H9 (cell line): ENCODE measurements at regions not wholly inside any gene's neighbourhood (a gene's known extent, or its start where the extent isn't known, plus 50 kb on each side); places are given as distances from the start of the nearest gene placed in this dataset.
"Not testable (repeated sequence)": the region's sequence is repeated elsewhere in the genome, so short reads cannot be mapped to it uniquely, and the experiment has no call there.

Experiments
- DNase-seq: peaks from one replicate; pipeline ENCODE4 v3.0.0-alpha.2; 2017
- H2AFZ ChIP-seq: one replicate; pipeline ENCODE4 v1.6.1; 2013; ENCODE audit warnings: mild to moderate bottlenecking, low read length, control low read depth, moderate library complexity
- H2AK5ac ChIP-seq: 2 replicates; pipeline ENCODE4 v1.6.1; 2013; ENCODE audit warnings: low read length, control low read depth, mixed read lengths; ENCODE audit not compliant: insufficient read length
- H2BK120ac ChIP-seq: one replicate; pipeline ENCODE4 v1.6.1; 2013; ENCODE audit warnings: low read depth, mild to moderate bottlenecking, low read length, control low read depth, inconsistent platforms; ENCODE audit not compliant: poor library complexity, severe bottlenecking
- H2BK12ac ChIP-seq: 2 replicates; pipeline ENCODE4 v1.6.1; 2013; ENCODE audit warnings: low read length, control low read depth, mixed read lengths, low read depth; ENCODE audit not compliant: insufficient read length
- H2BK15ac ChIP-seq: 2 replicates; pipeline ENCODE4 v1.6.1; 2013; ENCODE audit warnings: low read depth, low read length, control low read depth
- H2BK20ac ChIP-seq: one replicate; pipeline ENCODE4 v1.6.1; 2013; ENCODE audit warnings: low read depth, mild to moderate bottlenecking, low read length, control low read depth, inconsistent platforms; ENCODE audit not compliant: poor library complexity, severe bottlenecking
- H2BK5ac ChIP-seq: 2 replicates; pipeline ENCODE4 v1.6.1; 2013; ENCODE audit warnings: low read length, control low read depth, mixed read lengths; ENCODE audit not compliant: insufficient read length
- H3K14ac ChIP-seq: 2 replicates; pipeline ENCODE4 v1.6.1; 2013; ENCODE audit warnings: low read length, control low read depth; ENCODE audit not compliant: insufficient read depth
- H3K18ac ChIP-seq: 2 replicates; pipeline ENCODE4 v1.6.1; 2013; ENCODE audit warnings: low read depth, mild to moderate bottlenecking, mixed read lengths, low read length, control low read depth; ENCODE audit not compliant: insufficient read length
- H3K23ac ChIP-seq: 2 replicates; pipeline ENCODE4 v1.6.1; 2013; ENCODE audit warnings: low read length, control low read depth, mixed read lengths, low read depth; ENCODE audit not compliant: insufficient read length
- H3K23me2 ChIP-seq: 2 replicates; pipeline ENCODE4 v1.6.1; 2013; ENCODE audit warnings: low read depth, mild to moderate bottlenecking, mixed read lengths, low read length, control low read depth; ENCODE audit not compliant: insufficient read length, poor library complexity, severe bottlenecking
- H3K27ac ChIP-seq: 2 replicates; pipeline ENCODE4 v1.5.1; 2013; ENCODE audit warnings: low read length, control low read depth, mixed read lengths, low read depth; ENCODE audit not compliant: insufficient read length
- H3K27me3 ChIP-seq: 2 replicates; pipeline ENCODE4 v1.6.1; 2013; ENCODE audit warnings: low read length, control low read depth, inconsistent platforms; ENCODE audit not compliant: insufficient read depth
- H3K4ac ChIP-seq: 2 replicates; pipeline ENCODE4 v1.6.1; 2013; ENCODE audit warnings: low read depth, mild to moderate bottlenecking, control low read depth, inconsistent platforms, low read length, moderate library complexity
- H3K4me1 ChIP-seq: 2 replicates; pipeline ENCODE4 v1.6.1; 2013; ENCODE audit warnings: low read length, control low read depth, inconsistent platforms; ENCODE audit not compliant: insufficient read depth
- H3K4me2 ChIP-seq: 2 replicates; pipeline ENCODE4 v1.6.1; 2013; ENCODE audit warnings: low read length, control low read depth, mixed read lengths; ENCODE audit not compliant: insufficient read length, insufficient read depth
- H3K56ac ChIP-seq: 2 replicates; pipeline ENCODE4 v1.6.1; 2013; ENCODE audit warnings: low read depth, mild to moderate bottlenecking, mixed read lengths, low read length, control low read depth; ENCODE audit not compliant: insufficient read length
- H3K79me1 ChIP-seq: 2 replicates; pipeline ENCODE4 v1.6.1; 2013; ENCODE audit warnings: low read depth, mild to moderate bottlenecking, moderate library complexity, low read length, control low read depth, inconsistent platforms; ENCODE audit not compliant: insufficient read depth, poor library complexity, severe bottlenecking
- H3K79me2 ChIP-seq: 2 replicates; pipeline ENCODE4 v1.6.1; 2013; ENCODE audit warnings: low read length, control low read depth, inconsistent platforms; ENCODE audit not compliant: insufficient read depth
- H3K9ac ChIP-seq: 2 replicates; pipeline ENCODE4 v1.6.1; 2013; ENCODE audit warnings: low read length, control low read depth, mixed read lengths; ENCODE audit not compliant: insufficient read length; ENCODE audit errors: extremely low read depth
- H3K9me3 ChIP-seq: one replicate; pipeline ENCODE4 v1.6.1; 2013; ENCODE audit warnings: low read depth, low read length, inconsistent platforms; ENCODE audit not compliant: control insufficient read depth
- H3T11ph ChIP-seq: one replicate; pipeline ENCODE4 v1.6.1; 2013; ENCODE audit warnings: mild to moderate bottlenecking, low read length, control low read depth, inconsistent platforms
- H4K20me1 ChIP-seq: one replicate; pipeline ENCODE4 v1.6.1; 2013; ENCODE audit not compliant: control insufficient read depth, insufficient read length, insufficient read depth
- H4K5ac ChIP-seq: 2 replicates; pipeline ENCODE4 v1.6.1; 2013; ENCODE audit warnings: low read depth, mild to moderate bottlenecking, mixed read lengths, low read length, control low read depth; ENCODE audit not compliant: insufficient read length
- H4K8ac ChIP-seq: replicated peaks from 2 replicates; pipeline ENCODE4 v1.6.1; 2013; ENCODE audit warnings: low read length, control low read depth, mixed read lengths, low read depth; ENCODE audit not compliant: insufficient read length
- H4K91ac ChIP-seq: 2 replicates; pipeline ENCODE4 v1.6.1; 2013; ENCODE audit warnings: low read depth, mild to moderate bottlenecking, moderate library complexity, mixed read lengths, low read length, control low read depth; ENCODE audit not compliant: insufficient read length
- H3K27ac Mint-ChIP-seq, 3 experiments: 2 replicates in 2 of 3; 3 replicates in 1 of 3; pipeline ENCODE4 v1.8.0; 2020 to 2021; ENCODE audit warnings: mixed read lengths in 3 of 3, mild to moderate bottlenecking in 1 of 3, moderate library complexity in 1 of 3
- H3K27me3 Mint-ChIP-seq: 2 replicates; pipeline ENCODE4 v1.8.0; 2021; ENCODE audit warnings: low read depth, mild to moderate bottlenecking, moderate library complexity, mixed read lengths
- H3K36me3 Mint-ChIP-seq, 3 experiments: 2 replicates in 2 of 3; 3 replicates in 1 of 3; pipeline ENCODE4 v1.8.0; 2020 to 2021; ENCODE audit warnings: low read depth in 3 of 3, mixed read lengths in 3 of 3; ENCODE audit not compliant: insufficient read depth in 1 of 3
- H3K4me1 Mint-ChIP-seq, 2 experiments: 2 replicates each; pipeline ENCODE4 v1.8.0; 2020; ENCODE audit warnings: mixed read lengths in 2 of 2
- H3K4me3 Mint-ChIP-seq, 2 experiments: 2 replicates in 1 of 2; 3 replicates in 1 of 2; pipeline ENCODE4 v1.8.0; 2020 to 2021; ENCODE audit warnings: mild to moderate bottlenecking in 2 of 2, mixed read lengths in 2 of 2, moderate library complexity in 1 of 2
- H3K9me3 Mint-ChIP-seq, 2 experiments: 2 replicates in 1 of 2; 3 replicates in 1 of 2; pipeline ENCODE4 v1.8.0; 2020; ENCODE audit warnings: mild to moderate bottlenecking in 2 of 2, mixed read lengths in 2 of 2, moderate library complexity in 1 of 2
- CTCF ChIP-seq: fragments of 200-600 bp; sonication (generic); conservative IDR thresholded peaks from 3 replicates; pipeline ENCODE4 v1.8.0; 2021; ENCODE audit warnings: antibody characterized with exemption, mild to moderate bottlenecking
- WGBS: extraction: QIAGEN DNeasy Blood & Tissue Kit; methylation state at CpG from one replicate; pipeline ENCODE4 v1.1.7; 2013; ENCODE audit warnings: missing lambda C conversion rate, low lambda C conversion rate, mixed read lengths; ENCODE audit not compliant: insufficient read length; ENCODE audit errors: extremely low coverage; 5-methylcytosine and 5-hydroxymethylcytosine counted together

GRCh38 chr5:37915097-37915736 lies 75.4 kb upstream of the GDNF start:
- Mint-ChIP-seq H3K4me1 (peaks cover 0 to 11% of the 10 kb centered on the region in 2 experiments; a peak in 2 of 4 replicates), H3K36me3 (no peaks in the 10 kb centered on the region), H3K4me3 (no peak overlapping the region), H3K9me3 (no peaks in the 10 kb centered on the region), H3K27me3 (no peaks in the 10 kb centered on the region; the same call in none of the 2 replicates), H3K27ac (no peak overlapping the region)
- H2BK12ac ChIP-seq: no peak overlapping the region
- no peak overlapping the region for H3K18ac ChIP-seq
- no peaks in the 10 kb centered on the region for H3K9me3 ChIP-seq
- no peak overlapping the region for H4K5ac ChIP-seq
- no peaks in the 10 kb centered on the region for H3K27me3 ChIP-seq
- no peaks in the 10 kb centered on the region for H3K4me1 ChIP-seq
- H2BK5ac ChIP-seq: no peak overlapping the region
- H3K14ac ChIP-seq: no peak overlapping the region
- H4K8ac ChIP-seq: no peak overlapping the region
- no peaks in the 10 kb centered on the region for H3K79me1 ChIP-seq
- no peak overlapping the region for H3T11ph ChIP-seq
- no peak overlapping the region for H3K4me2 ChIP-seq
- H2BK120ac ChIP-seq: no peak overlapping the region
- no CpG with 5 or more reads among the region's 4 CpGs for WGBS
- no peak overlapping the region for H3K9ac ChIP-seq
- DNase-seq: no peak
- H3K23ac ChIP-seq: no peak overlapping the region
- H3K56ac ChIP-seq: no peak overlapping the region
- H2AK5ac ChIP-seq: no peak overlapping the region
- H2BK20ac ChIP-seq: no peak overlapping the region
- no peak overlapping the region for H2AFZ ChIP-seq
- no peaks in the 10 kb centered on the region for H4K20me1 ChIP-seq
- no peak overlapping the region for H3K4ac ChIP-seq
- no peaks in the 10 kb centered on the region for H3K79me2 ChIP-seq
- H3K27ac ChIP-seq: no peak overlapping the region
- H2BK15ac ChIP-seq: no peak overlapping the region
- no peak for TF ChIP-seq CTCF
- H3K23me2 ChIP-seq: no peaks in the 10 kb centered on the region
- H4K91ac ChIP-seq: no peak overlapping the region

GRCh38 chr5:37909610-37910266 lies 69.9 kb upstream of the GDNF start:
- H3K23ac ChIP-seq, H3K27ac Mint-ChIP-seq, H4K20me1 ChIP-seq, H3K9me3 Mint-ChIP-seq, H3K4me1 ChIP-seq, H2BK5ac ChIP-seq, H3K79me2 ChIP-seq, H3K56ac ChIP-seq, H3K36me3 Mint-ChIP-seq, H3K23me2 ChIP-seq, H3K27me3 Mint-ChIP-seq, H2BK20ac ChIP-seq, H2BK12ac ChIP-seq, H2AK5ac ChIP-seq, H3K9ac ChIP-seq, H3K18ac ChIP-seq, H2BK15ac ChIP-seq, H3K4me1 Mint-ChIP-seq, H2AFZ ChIP-seq, H3K9me3 ChIP-seq, H4K8ac ChIP-seq, H3K4me3 Mint-ChIP-seq, DNase-seq, H3T11ph ChIP-seq, H2BK120ac ChIP-seq, H3K4ac ChIP-seq, H3K14ac ChIP-seq, H3K4me2 ChIP-seq, H4K5ac ChIP-seq, H4K91ac ChIP-seq, H3K27ac ChIP-seq, H3K79me1 ChIP-seq, H3K27me3 ChIP-seq: not testable (repeated sequence)
- WGBS: no CpG with 5 or more reads among the region's 5 CpGs
